A549 (cell line): ENCODE measurements at regions not wholly inside any gene's neighbourhood (a gene's known extent, or its start where the extent isn't known, plus 50 kb on each side); places are given as distances from the start of the nearest gene placed in this dataset.

ENCODE experiments used
- ATAC-seq, 2 experiments: fragments of 200-7000 bp in 1 of 2; fragments of >200 bp in 1 of 2; cut with Nextera tagmentation in 1 of 2; cut with Tn5 transposase in 1 of 2; 3 replicates each; pipeline versions ENCODE4 v1.8.0 to v1.9.1; 2018 to 2020; ENCODE audit warnings: mild to moderate bottlenecking in 1 of 2, moderate library complexity in 1 of 2
- CTCF ChIA-PET: fragments of 300-600 bp; sonication (Branson Sonifier 250); formaldehyde crosslinking; extraction: SDS; loops from one replicate; lab custom pipeline; 2021; ENCODE audit warnings: antibody characterized with exemption, inconsistent platforms; lab: Yijun Ruan, JAX
- POLR2A ChIA-PET: fragments of 350-600 bp; formaldehyde crosslinking; extraction: SDS; loops from one replicate; lab custom pipeline; 2021; ENCODE audit warnings: antibody characterized with exemption, inconsistent platforms; lab: Yijun Ruan, JAX
- DNase-seq, 2 experiments: peaks; one replicate each; pipeline versions ENCODE4 v3.0.0 to v3.0.0-alpha.2; 2011 to 2016; ENCODE audit warnings: low read depth in 1 of 2, low spot score in 1 of 2
- FAIRE-seq: peaks from 2 replicates; lab custom pipeline; 2011; peaks lifted over from hg19 to GRCh38; lab: Jason Lieb, UNC
- H3K27ac ChIP-seq, 2 experiments: fragments of >200 bp; sonication (Bioruptor Twin); formaldehyde crosslinking; 3 replicates each; pipeline ENCODE4 v1.5.1; 2016 to 2017
- H3K4me1 ChIP-seq: fragments of >200 bp; sonication (Bioruptor Twin); formaldehyde crosslinking; 3 replicates; pipeline ENCODE4 v1.6.1; 2016
- H3K4me2 ChIP-seq: fragments of >200 bp; sonication (Bioruptor Twin); formaldehyde crosslinking; 3 replicates; pipeline ENCODE4 v1.6.1; 2016
- H3K4me3 ChIP-seq: fragments of >200 bp; sonication (Bioruptor Twin); formaldehyde crosslinking; 3 replicates; pipeline ENCODE4 v1.5.1; 2016
- H3K9me3 ChIP-seq: fragments of >200 bp; sonication (Bioruptor Twin); formaldehyde crosslinking; 3 replicates; pipeline ENCODE4 v1.6.1; 2016
- BHLHE40 ChIP-seq: IDR thresholded peaks from 2 replicates; pipeline ENCODE4 v1.6.1; 2012; ENCODE audit warnings: low read depth, low read length, inconsistent platforms
- CBX8 ChIP-seq: fragments of 200-600 bp; sonication (generic); IDR thresholded peaks from 2 replicates; pipeline ENCODE4 v1.6.1; 2016
- CHD2 ChIP-seq: fragments of 150-350 bp; IDR thresholded peaks from 2 replicates; pipeline ENCODE4 v1.6.1; 2014; ENCODE audit warnings: low read length; ENCODE audit not compliant: partially characterized antibody
- EHMT2 ChIP-seq: fragments of 200-600 bp; sonication (generic); IDR thresholded peaks from 2 replicates; pipeline ENCODE4 v1.6.1; 2016; ENCODE audit warnings: antibody characterized with exemption, low read depth, mild to moderate bottlenecking, moderate library complexity
- EP300 ChIP-seq, 2 experiments: fragments of >200 bp; sonication (Bioruptor Twin); formaldehyde crosslinking; IDR thresholded peaks; 2 replicates in 1 of 2; 3 replicates in 1 of 2; pipeline ENCODE4 v1.6.1; 2016 to 2017
- ESRRA ChIP-seq: fragments of 150-350 bp; IDR thresholded peaks from 2 replicates; pipeline ENCODE4 v1.6.1; 2014; ENCODE audit warnings: mild to moderate bottlenecking, low read length, borderline replicate concordance
- FOSL2 ChIP-seq, 2 experiments: fragments of 450-650 bp in 1 of 2; fragments of >200 bp in 1 of 2; sonication (Bioruptor Twin) in 1 of 2; formaldehyde crosslinking; IDR thresholded peaks; 2 replicates each; pipeline versions ENCODE4 v1.5.0 to v1.6.1; 2016 to 2020; ENCODE audit warnings: mild to moderate bottlenecking in 1 of 2, moderate library complexity in 1 of 2
- FOXS1 ChIP-seq: fragments of 250-450 bp; sonication (Bioruptor Pico); IDR thresholded peaks from 2 replicates; pipeline ENCODE4 v1.5.0; 2020; ENCODE audit warnings: mild to moderate bottlenecking, moderate library complexity
- GATA3 ChIP-seq: IDR thresholded peaks from 2 replicates; pipeline ENCODE4 v1.6.1; 2012; ENCODE audit warnings: borderline replicate concordance
- HDAC2 ChIP-seq: fragments of 200-600 bp; sonication (generic); IDR thresholded peaks from 2 replicates; pipeline ENCODE4 v1.6.1; 2016
- HOXB13 ChIP-seq: fragments of 250-450 bp; sonication (Bioruptor Pico); IDR thresholded peaks from 2 replicates; pipeline ENCODE4 v1.5.0; 2020; ENCODE audit warnings: low read depth, mild to moderate bottlenecking, moderate library complexity
- JUNB ChIP-seq: fragments of >200 bp; sonication (Bioruptor Twin); formaldehyde crosslinking; IDR thresholded peaks from 2 replicates; pipeline ENCODE4 v1.6.1; 2016
- KDM1A ChIP-seq: fragments of 200-600 bp; sonication (generic); IDR thresholded peaks from 2 replicates; pipeline ENCODE4 v1.6.1; 2016; ENCODE audit warnings: low read depth, mild to moderate bottlenecking
- MAFK ChIP-seq: fragments of 450-650 bp; IDR thresholded peaks from 2 replicates; pipeline ENCODE4 v1.6.1; 2014; ENCODE audit not compliant: partially characterized antibody
- PHF8 ChIP-seq: fragments of 200-600 bp; sonication (generic); IDR thresholded peaks from 2 replicates; pipeline ENCODE4 v1.6.1; 2016; ENCODE audit warnings: low read depth, mild to moderate bottlenecking, antibody characterized with exemption, moderate library complexity, borderline replicate concordance
- POLR2A ChIP-seq: IDR thresholded peaks from 2 replicates; pipeline ENCODE4 v1.6.1; 2012; ENCODE audit warnings: mild to moderate bottlenecking, low read length
- RAD21 ChIP-seq, 2 experiments: fragments of >200 bp in 1 of 2; sonication (Bioruptor Twin) in 1 of 2; formaldehyde crosslinking in 1 of 2; IDR thresholded peaks in 1 of 2; conservative IDR thresholded peaks in 1 of 2; 2 replicates in 1 of 2; 3 replicates in 1 of 2; pipeline ENCODE4 v1.6.1; 2012 to 2018; ENCODE audit warnings: inconsistent platforms in 1 of 2
- RARB ChIP-seq: fragments of 250-450 bp; sonication (Bioruptor Pico); IDR thresholded peaks from 2 replicates; pipeline ENCODE4 v1.8.0; 2021; ENCODE audit warnings: mild to moderate bottlenecking, moderate library complexity
- RCOR1 ChIP-seq: fragments of 150-350 bp; IDR thresholded peaks from 2 replicates; pipeline ENCODE4 v1.6.1; 2014; ENCODE audit warnings: antibody characterized with exemption, low read length, low read depth
- TFCP2L1 ChIP-seq: fragments of 250-450 bp; sonication (Bioruptor Pico); IDR thresholded peaks from 2 replicates; pipeline ENCODE4 v1.5.0; 2021; ENCODE audit warnings: mild to moderate bottlenecking
- TP53 ChIP-seq: fragments of 250-450 bp; sonication (Bioruptor Pico); IDR thresholded peaks from 2 replicates; pipeline ENCODE4 v1.5.0; 2021; ENCODE audit warnings: mild to moderate bottlenecking, moderate library complexity
- ZC3H11A ChIP-seq: fragments of 450-650 bp; IDR thresholded peaks from 2 replicates; pipeline ENCODE4 v1.6.1; 2014; ENCODE audit warnings: antibody characterized with exemption, mild to moderate bottlenecking
- ZFP36 ChIP-seq: fragments of 450-650 bp; IDR thresholded peaks from 2 replicates; pipeline ENCODE4 v1.6.1; 2014; ENCODE audit warnings: borderline replicate concordance; ENCODE audit not compliant: partially characterized antibody
- ZSCAN20 ChIP-seq: fragments of 250-450 bp; sonication (Bioruptor Pico); IDR thresholded peaks from 2 replicates; pipeline ENCODE4 v1.8.0; 2022; ENCODE audit warnings: mild to moderate bottlenecking, moderate library complexity
- WGBS: methylation state at CpG from one replicate; pipeline ENCODE4 v1.1.6; 2017; ENCODE audit errors: missing lambda C conversion rate; 5-methylcytosine and 5-hydroxymethylcytosine counted together
- TF ChIP-seq, protein P1 (sequence below): fragments of 250-450 bp; sonication (Bioruptor Pico); IDR thresholded peaks from 2 replicates; pipeline ENCODE4 v1.5.0; 2021; ENCODE audit warnings: mild to moderate bottlenecking, moderate library complexity, borderline replicate concordance
- TF ChIP-seq, protein P2 (sequence below): IDR thresholded peaks from 2 replicates; pipeline ENCODE4 v1.6.1; 2012; ENCODE audit warnings: low read depth, borderline replicate concordance
- TF ChIP-seq, protein P3 (sequence below): IDR thresholded peaks from 2 replicates; pipeline ENCODE4 v1.6.1; 2012
- TF ChIP-seq, protein P4 (sequence below): fragments of >200 bp; sonication (Bioruptor Twin); formaldehyde crosslinking; IDR thresholded peaks from 3 replicates; pipeline ENCODE4 v1.5.1; 2016
- TF ChIP-seq, protein P5 (sequence below): IDR thresholded peaks from 2 replicates; pipeline ENCODE4 v1.6.1; 2012
- TF ChIP-seq, protein P6 (sequence below): fragments of >200 bp; sonication (Bioruptor Twin); formaldehyde crosslinking; IDR thresholded peaks from 2 replicates; pipeline ENCODE4 v1.6.1; 2016
- TF ChIP-seq, protein P7 (sequence below): fragments of 200-600 bp; sonication (generic); IDR thresholded peaks from 2 replicates; pipeline ENCODE4 v1.6.1; 2016; ENCODE audit warnings: antibody characterized with exemption, mild to moderate bottlenecking, moderate library complexity

DNA sequence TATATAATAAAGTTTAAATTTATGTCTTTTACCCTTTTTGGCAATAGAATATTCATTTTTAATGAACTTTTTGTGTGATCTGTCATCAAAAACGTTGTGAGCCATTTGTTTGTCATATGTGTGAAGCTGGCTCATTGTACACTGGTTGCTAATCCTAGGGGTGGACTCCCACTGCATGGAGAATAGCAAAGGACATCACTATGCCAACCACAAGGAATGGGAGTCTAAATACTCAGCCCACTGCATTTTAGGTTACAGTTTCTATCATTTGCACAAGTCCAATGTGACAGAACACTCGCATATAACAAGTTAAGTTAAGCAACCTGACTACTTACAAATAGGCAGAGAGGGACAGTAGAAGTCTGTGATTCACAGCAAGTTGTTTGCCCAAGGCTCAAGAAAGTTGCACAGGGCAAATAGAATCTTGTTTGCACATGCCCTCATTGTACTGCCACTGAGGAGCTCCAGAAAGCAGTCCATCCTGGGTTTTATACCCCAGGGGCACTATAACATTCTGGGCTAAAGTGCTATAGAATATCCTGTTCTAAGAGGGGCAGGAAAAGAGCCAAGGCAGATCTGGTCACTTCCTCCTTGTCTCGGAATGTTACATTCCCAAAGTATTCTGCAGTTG is 545.9 kb upstream of the GCFC2 start:
- ChIA-PET POLR2A (no interaction called here), CTCF (no interaction called here)
- WGBS: 2% methylated on average over 3 of the region's 3 CpGs

DNA sequence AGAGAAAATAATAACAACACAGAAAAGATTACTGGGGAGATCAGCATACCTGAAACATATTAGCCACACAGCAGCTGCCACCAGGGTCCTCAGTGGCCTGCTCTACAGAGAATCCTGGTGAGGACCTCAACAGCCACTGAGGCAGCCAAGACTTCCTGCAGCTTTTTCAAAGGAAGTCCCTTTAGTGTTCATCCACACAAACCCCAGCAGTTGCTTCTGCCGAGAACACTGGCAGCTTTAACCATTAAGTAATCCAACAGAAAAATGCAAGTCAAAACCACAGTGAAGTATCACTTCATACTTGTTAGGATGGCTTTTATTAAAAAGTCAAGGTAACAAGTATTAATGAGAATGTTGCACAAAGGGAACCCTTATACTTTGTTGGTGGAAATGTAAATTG is 542.0 kb upstream of the GCFC2 start:
- H3K4me2 ChIP-seq: no peak overlapping the region
- no peak overlapping the region for H3K4me3 ChIP-seq
- POLR2A ChIA-PET: no interaction called here
- no peak for ATAC-seq
- TF ChIP-seq HOXB13 (no peak), MAFK (no peak), JUNB (no peak), ZC3H11A (no peak), BHLHE40 (no peak), CBX8 (no peak), HDAC2 (no peak), ZFP36 (no peak), EP300 (IDR thresholded peaks at IDR 0.05) (no peak), EHMT2 (no peak), KDM1A (no peak), CHD2 (no peak)
- TF ChIP-seq, protein P1, sequence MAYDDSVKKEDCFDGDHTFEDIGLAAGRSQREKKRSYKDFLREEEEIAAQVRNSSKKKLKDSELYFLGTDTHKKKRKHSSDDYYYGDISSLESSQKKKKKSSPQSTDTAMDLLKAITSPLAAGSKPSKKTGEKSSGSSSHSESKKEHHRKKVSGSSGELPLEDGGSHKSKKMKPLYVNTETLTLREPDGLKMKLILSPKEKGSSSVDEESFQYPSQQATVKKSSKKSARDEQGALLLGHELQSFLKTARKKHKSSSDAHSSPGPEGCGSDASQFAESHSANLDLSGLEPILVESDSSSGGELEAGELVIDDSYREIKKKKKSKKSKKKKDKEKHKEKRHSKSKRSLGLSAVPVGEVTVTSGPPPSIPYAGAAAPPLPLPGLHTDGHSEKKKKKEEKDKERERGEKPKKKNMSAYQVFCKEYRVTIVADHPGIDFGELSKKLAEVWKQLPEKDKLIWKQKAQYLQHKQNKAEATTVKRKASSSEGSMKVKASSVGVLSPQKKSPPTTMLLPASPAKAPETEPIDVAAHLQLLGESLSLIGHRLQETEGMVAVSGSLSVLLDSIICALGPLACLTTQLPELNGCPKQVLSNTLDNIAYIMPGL (CRISPR knock-in tag): no peak
- TF ChIP-seq, protein P2, sequence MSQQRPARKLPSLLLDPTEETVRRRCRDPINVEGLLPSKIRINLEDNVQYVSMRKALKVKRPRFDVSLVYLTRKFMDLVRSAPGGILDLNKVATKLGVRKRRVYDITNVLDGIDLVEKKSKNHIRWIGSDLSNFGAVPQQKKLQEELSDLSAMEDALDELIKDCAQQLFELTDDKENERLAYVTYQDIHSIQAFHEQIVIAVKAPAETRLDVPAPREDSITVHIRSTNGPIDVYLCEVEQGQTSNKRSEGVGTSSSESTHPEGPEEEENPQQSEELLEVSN: no peak
- TF ChIP-seq, protein P3, sequence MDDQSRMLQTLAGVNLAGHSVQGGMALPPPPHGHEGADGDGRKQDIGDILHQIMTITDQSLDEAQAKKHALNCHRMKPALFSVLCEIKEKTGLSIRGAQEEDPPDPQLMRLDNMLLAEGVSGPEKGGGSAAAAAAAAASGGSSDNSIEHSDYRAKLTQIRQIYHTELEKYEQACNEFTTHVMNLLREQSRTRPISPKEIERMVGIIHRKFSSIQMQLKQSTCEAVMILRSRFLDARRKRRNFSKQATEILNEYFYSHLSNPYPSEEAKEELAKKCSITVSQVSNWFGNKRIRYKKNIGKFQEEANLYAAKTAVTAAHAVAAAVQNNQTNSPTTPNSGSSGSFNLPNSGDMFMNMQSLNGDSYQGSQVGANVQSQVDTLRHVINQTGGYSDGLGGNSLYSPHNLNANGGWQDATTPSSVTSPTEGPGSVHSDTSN: no peak
- WGBS: 39% methylated on average over 1 of the region's 1 CpG
- FAIRE-seq: no peak
- H3K27ac ChIP-seq: no peak overlapping the region
- no peaks in the 10 kb centered on the region for H3K4me1 ChIP-seq
- peaks cover 3% of the 10 kb centered on the region; the same call in 2 of the 3 replicates for H3K9me3 ChIP-seq
- CTCF ChIA-PET: no interaction called here
- DNase-seq: no peak

More for the DNA sequence above, 545.9 kb upstream of the GCFC2 start:
- Histone ChIP-seq H3K4me3 (no peak overlapping the region), H3K9me3 (peaks cover 6% of the 10 kb centered on the region; the same call in 2 of the 3 replicates)
- DNase-seq (peak in 1 of 2 experiments; percentile 27), ATAC-seq (peak in 1 of 2 experiments; percentile 33; a peak in 1 of 6 replicates)
- TF ChIP-seq PHF8: no peak
- TF ChIP-seq POLR2A: no peak
- TF ChIP-seq ZSCAN20 (CRISPR knock-in tag): no peak
- TF ChIP-seq MAFK: no peak
- TF ChIP-seq GATA3: no peak
- no peak for TF ChIP-seq FOSL2 (IDR thresholded peaks at IDR 0.05)
- TF ChIP-seq FOSL2 (CRISPR knock-in tag; IDR thresholded peaks at IDR 0.05): no peak
- no peak for TF ChIP-seq RARB
- no peak for TF ChIP-seq RCOR1
- TF ChIP-seq, protein P4, sequence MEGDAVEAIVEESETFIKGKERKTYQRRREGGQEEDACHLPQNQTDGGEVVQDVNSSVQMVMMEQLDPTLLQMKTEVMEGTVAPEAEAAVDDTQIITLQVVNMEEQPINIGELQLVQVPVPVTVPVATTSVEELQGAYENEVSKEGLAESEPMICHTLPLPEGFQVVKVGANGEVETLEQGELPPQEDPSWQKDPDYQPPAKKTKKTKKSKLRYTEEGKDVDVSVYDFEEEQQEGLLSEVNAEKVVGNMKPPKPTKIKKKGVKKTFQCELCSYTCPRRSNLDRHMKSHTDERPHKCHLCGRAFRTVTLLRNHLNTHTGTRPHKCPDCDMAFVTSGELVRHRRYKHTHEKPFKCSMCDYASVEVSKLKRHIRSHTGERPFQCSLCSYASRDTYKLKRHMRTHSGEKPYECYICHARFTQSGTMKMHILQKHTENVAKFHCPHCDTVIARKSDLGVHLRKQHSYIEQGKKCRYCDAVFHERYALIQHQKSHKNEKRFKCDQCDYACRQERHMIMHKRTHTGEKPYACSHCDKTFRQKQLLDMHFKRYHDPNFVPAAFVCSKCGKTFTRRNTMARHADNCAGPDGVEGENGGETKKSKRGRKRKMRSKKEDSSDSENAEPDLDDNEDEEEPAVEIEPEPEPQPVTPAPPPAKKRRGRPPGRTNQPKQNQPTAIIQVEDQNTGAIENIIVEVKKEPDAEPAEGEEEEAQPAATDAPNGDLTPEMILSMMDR: no peak
- no peak for TF ChIP-seq KDM1A
- TF ChIP-seq, protein P5, sequence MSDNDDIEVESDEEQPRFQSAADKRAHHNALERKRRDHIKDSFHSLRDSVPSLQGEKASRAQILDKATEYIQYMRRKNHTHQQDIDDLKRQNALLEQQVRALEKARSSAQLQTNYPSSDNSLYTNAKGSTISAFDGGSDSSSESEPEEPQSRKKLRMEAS: no peak
- TF ChIP-seq FOXS1 (CRISPR knock-in tag): no peak
- TF ChIP-seq, protein P6, sequence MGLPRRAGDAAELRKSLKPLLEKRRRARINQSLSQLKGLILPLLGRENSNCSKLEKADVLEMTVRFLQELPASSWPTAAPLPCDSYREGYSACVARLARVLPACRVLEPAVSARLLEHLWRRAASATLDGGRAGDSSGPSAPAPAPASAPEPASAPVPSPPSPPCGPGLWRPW: no peak
- TF ChIP-seq, protein P7, sequence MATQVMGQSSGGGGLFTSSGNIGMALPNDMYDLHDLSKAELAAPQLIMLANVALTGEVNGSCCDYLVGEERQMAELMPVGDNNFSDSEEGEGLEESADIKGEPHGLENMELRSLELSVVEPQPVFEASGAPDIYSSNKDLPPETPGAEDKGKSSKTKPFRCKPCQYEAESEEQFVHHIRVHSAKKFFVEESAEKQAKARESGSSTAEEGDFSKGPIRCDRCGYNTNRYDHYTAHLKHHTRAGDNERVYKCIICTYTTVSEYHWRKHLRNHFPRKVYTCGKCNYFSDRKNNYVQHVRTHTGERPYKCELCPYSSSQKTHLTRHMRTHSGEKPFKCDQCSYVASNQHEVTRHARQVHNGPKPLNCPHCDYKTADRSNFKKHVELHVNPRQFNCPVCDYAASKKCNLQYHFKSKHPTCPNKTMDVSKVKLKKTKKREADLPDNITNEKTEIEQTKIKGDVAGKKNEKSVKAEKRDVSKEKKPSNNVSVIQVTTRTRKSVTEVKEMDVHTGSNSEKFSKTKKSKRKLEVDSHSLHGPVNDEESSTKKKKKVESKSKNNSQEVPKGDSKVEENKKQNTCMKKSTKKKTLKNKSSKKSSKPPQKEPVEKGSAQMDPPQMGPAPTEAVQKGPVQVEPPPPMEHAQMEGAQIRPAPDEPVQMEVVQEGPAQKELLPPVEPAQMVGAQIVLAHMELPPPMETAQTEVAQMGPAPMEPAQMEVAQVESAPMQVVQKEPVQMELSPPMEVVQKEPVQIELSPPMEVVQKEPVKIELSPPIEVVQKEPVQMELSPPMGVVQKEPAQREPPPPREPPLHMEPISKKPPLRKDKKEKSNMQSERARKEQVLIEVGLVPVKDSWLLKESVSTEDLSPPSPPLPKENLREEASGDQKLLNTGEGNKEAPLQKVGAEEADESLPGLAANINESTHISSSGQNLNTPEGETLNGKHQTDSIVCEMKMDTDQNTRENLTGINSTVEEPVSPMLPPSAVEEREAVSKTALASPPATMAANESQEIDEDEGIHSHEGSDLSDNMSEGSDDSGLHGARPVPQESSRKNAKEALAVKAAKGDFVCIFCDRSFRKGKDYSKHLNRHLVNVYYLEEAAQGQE: no peak
- no peak for TF ChIP-seq TFCP2L1 (CRISPR knock-in tag)
- no peak for TF ChIP-seq ZC3H11A
- TF ChIP-seq ESRRA: no peak
- TF ChIP-seq TP53: no peak
- TF ChIP-seq RAD21 (conservative IDR thresholded peaks at IDR 0.05 in 1 of 2, IDR thresholded peaks at IDR 0.05 in 1 of 2): no peak
- TF ChIP-seq, all 56 proteins: peak for 0
- FAIRE-seq: no peak
- Histone ChIP-seq H3K27ac (no peak overlapping the region), H3K4me2 (no peak overlapping the region), H3K4me1 (no peaks in the 10 kb centered on the region)
